T-helper 1 cell treated with Interleukin-12 subunit alpha and Interleukin-12 subunit beta and Interleukin-4 antibody, amounts not matched to agents 30 ng/mL and 1 ng/mL, for 36 hours (primary cell): ENCODE measurements at regions not wholly inside any gene's neighbourhood (a gene's known extent, or its start where the extent isn't known, plus 50 kb on each side); places are given as distances from the start of the nearest gene placed in this dataset.

Experiments
- intact Hi-C: fragments of 100-400 bp; cut with micrococcal nuclease; formaldehyde crosslinking; loops from one replicate; pipeline ENCODE4 v1.15.1; 2024

- intact Hi-C loops: loop anchor here (1.0 to 5.0 kb wide), 3 partner anchors 8 to 1733 kb away; no protein-coding TSS in a partner anchor
Measured at GRCh38 chr15:70493787-70494516, 269.4 kb downstream of the UACA start.

GRCh38 chr15:70493376-70493775 is 270.0 kb downstream of the UACA start:
- intact Hi-C loops: loop anchor here (2.0 to 5.0 kb wide), 2 partner anchors 471 to 1734 kb away; no protein-coding TSS in a partner anchor

- intact Hi-C loops: loop anchor here (1.0 to 5.0 kb wide), 14 partner anchors 12 to 1735 kb away; no protein-coding TSS in a partner anchor
Measured at GRCh38 chr15:70492240-70493177, 270.8 kb downstream of the UACA start.

- intact Hi-C loops: loop anchor here (1.0 to 5.0 kb wide), 15 partner anchors 10 to 1736 kb away; no protein-coding TSS in a partner anchor
Measured at GRCh38 chr15:70491641-70492040, 271.7 kb downstream of the UACA start.

GRCh38 chr15:70491201-70491621 is 272.1 kb downstream of the UACA start:
- intact Hi-C loops: loop anchor here (1.0 to 5.0 kb wide), 2 partner anchors 10 to 1736 kb away; no protein-coding TSS in a partner anchor

GRCh38 chr15:70490838-70491155 is 272.6 kb downstream of the UACA start:
- intact Hi-C loops: loop anchor here (1.0 to 5.0 kb wide), 2 partner anchors 9 to 1737 kb away; no protein-coding TSS in a partner anchor

- intact Hi-C loops: loop anchor here (5.0 kb wide), 1 partner anchor 1737 kb away; no protein-coding TSS in a partner anchor
Measured at GRCh38 chr15:70490148-70490837, 273.1 kb downstream of the UACA start.

- intact Hi-C loops: loop anchor here (1.0 kb wide), 4 partner anchors 760 to 1014 kb away; no protein-coding TSS in a partner anchor
Measured at GRCh38 chr15:70488941-70489848, 274.2 kb downstream of the UACA start.

- intact Hi-C loops: loop anchor here (1.0 kb wide), 4 partner anchors 759 to 1013 kb away; no protein-coding TSS in a partner anchor
Measured at GRCh38 chr15:70488002-70488605, 275.3 kb downstream of the UACA start.

- intact Hi-C loops: loop anchor here (2.0 kb wide), 1 partner anchor 21 kb away; no protein-coding TSS in a partner anchor
Measured at GRCh38 chr15:70487387-70487740, 276.0 kb downstream of the UACA start.

GRCh38 chr15:70486451-70487386 is 276.6 kb downstream of the UACA start:
- intact Hi-C loops: loop anchor here (1.0 to 2.0 kb wide), 6 partner anchors 8 to 731 kb away; partner anchors contain the start of gene TLE3

- intact Hi-C loops: loop anchor here (1.0 to 2.0 kb wide), 6 partner anchors 8 to 731 kb away; partner anchors contain the start of gene TLE3
Measured at GRCh38 chr15:70486012-70486411, 277.3 kb downstream of the UACA start.

- intact Hi-C loops: no loop called here
Measured at GRCh38 chr15:70484993-70485392, 278.4 kb downstream of the UACA start.

- intact Hi-C loops: no loop called here
Measured at GRCh38 chr15:70483513-70483912, 279.8 kb downstream of the UACA start.

GRCh38 chr15:70480196-70480856 is 283.0 kb downstream of the UACA start:
- intact Hi-C loops: no loop called here

- intact Hi-C loops: no loop called here
Measured at GRCh38 chr15:70479785-70480184, 283.6 kb downstream of the UACA start.

- intact Hi-C loops: no loop called here
Measured at GRCh38 chr15:70479056-70479455, 284.3 kb downstream of the UACA start.
